Epidermal melanocyte (primary cell): ENCODE measurements at regions not wholly inside any gene's neighbourhood (a gene's known extent, or its start where the extent isn't known, plus 50 kb on each side); places are given as distances from the start of the nearest gene placed in this dataset.

ENCODE experiments used
- DNase-seq: peaks from one replicate; pipeline ENCODE4 v3.0.0; 2011; ENCODE audit warnings: low spot score; ENCODE audit not compliant: insufficient read length

- DNase-seq, result no peak
Measured at GRCh38 chr13:59601993-59602392, 561.7 kb downstream of the DIAPH3 start.

GRCh38 chr13:59603646-59604045, 560.1 kb downstream of the DIAPH3 start:
- DNase-seq, result no peak

- DNase-seq, result no peak
Measured at GRCh38 chr13:59607172-59607571, 556.6 kb downstream of the DIAPH3 start.

GRCh38 chr13:59607780-59608233, 555.9 kb downstream of the DIAPH3 start:
- no peak for DNase-seq

GRCh38 chr13:59609421-59609820, 554.3 kb downstream of the DIAPH3 start:
- no peak for DNase-seq
